MCF 10A (cell line): ENCODE measurements at regions not wholly inside any gene's neighbourhood (a gene's known extent, or its start where the extent isn't known, plus 50 kb on each side); places are given as distances from the start of the nearest gene placed in this dataset.

Experiments used
- BruUV-seq: library from RNA; stranded (reverse); fragments of 400-500 nt; replicated peaks from 2 replicates; lab custom pipeline; 2021; lab: Mats Ljungman, UMichigan
- CTCF ChIA-PET: fragments of 300-600 bp; sonication (Branson Sonifier 250); formaldehyde crosslinking; extraction: SDS; loops from one replicate; lab custom pipeline; 2021; ENCODE audit warnings: antibody characterized with exemption, inconsistent platforms; lab: Yijun Ruan, JAX
- POLR2A ChIA-PET: fragments of 300-600, 350-650 bp; sonication (Branson Sonifier 250); formaldehyde crosslinking; extraction: SDS; loops from one replicate; lab custom pipeline; 2020; ENCODE audit warnings: antibody characterized with exemption, inconsistent platforms; lab: Yijun Ruan, JAX
- DNase-seq: peaks from one replicate; pipeline ENCODE4 v3.0.0-alpha.2; 2018; ENCODE audit not compliant: unreplicated experiment
- H3K27ac Mint-ChIP-seq: one replicate; pipeline ENCODE4 v1.8.0; 2022; ENCODE audit warnings: mild to moderate bottlenecking, low read depth, mixed read lengths; ENCODE audit not compliant: unreplicated experiment
- H3K27me3 Mint-ChIP-seq: one replicate; pipeline ENCODE4 v1.8.0; 2022; ENCODE audit warnings: mixed read lengths; ENCODE audit not compliant: insufficient read depth, unreplicated experiment
- H3K36me3 Mint-ChIP-seq: one replicate; pipeline ENCODE4 v1.8.0; 2022; ENCODE audit warnings: mild to moderate bottlenecking, moderate library complexity, mixed read lengths; ENCODE audit not compliant: insufficient read depth, unreplicated experiment
- H3K4me1 Mint-ChIP-seq: one replicate; pipeline ENCODE4 v1.8.0; 2022; ENCODE audit warnings: mixed read lengths; ENCODE audit not compliant: insufficient read depth, unreplicated experiment
- H3K4me3 Mint-ChIP-seq: one replicate; pipeline ENCODE4 v1.8.0; 2022; ENCODE audit warnings: mild to moderate bottlenecking, moderate library complexity, mixed read lengths; ENCODE audit not compliant: unreplicated experiment
- H3K9me3 Mint-ChIP-seq: one replicate; pipeline ENCODE4 v1.8.0; 2022; ENCODE audit warnings: mixed read lengths; ENCODE audit not compliant: unreplicated experiment
- CTCF ChIP-seq: fragments of 200-600 bp; IDR thresholded peaks from one replicate; pipeline ENCODE4 v1.8.0; 2022; ENCODE audit warnings: antibody characterized with exemption, mild to moderate bottlenecking; ENCODE audit not compliant: unreplicated experiment
- intact Hi-C: fragments of 100-400 bp; cut with micrococcal nuclease; formaldehyde crosslinking; loops from 2 replicates; pipeline ENCODE4 v1.14.1; 2022

- ChIA-PET POLR2A (no interaction called here), CTCF (interaction anchor here (0.6 kb wide), 1 partner anchor 43 kb away, joined by 7 read pairs; no protein-coding TSS in a partner anchor)
- TF ChIP-seq CTCF = no peak
- DNase-seq = no peak
- H3K27ac Mint-ChIP-seq = no peak overlapping the region
- BruUV-seq = no TSS peak
- H3K36me3 Mint-ChIP-seq = no peaks in the 10 kb centered on the region
- H3K4me3 Mint-ChIP-seq = no peak overlapping the region
- intact Hi-C loops = no loop called here
- no peaks in the 10 kb centered on the region for H3K27me3 Mint-ChIP-seq
- no peaks in the 10 kb centered on the region for H3K4me1 Mint-ChIP-seq
- H3K9me3 Mint-ChIP-seq = peaks cover 5% of the 10 kb centered on the region
Measured at GRCh38 chrX:20954014-20954413, 420.2 kb upstream of the CNKSR2 start.

- no peaks in the 10 kb centered on the region for H3K27me3 Mint-ChIP-seq
- intact Hi-C loops = no loop called here
- H3K36me3 Mint-ChIP-seq = no peaks in the 10 kb centered on the region
- POLR2A ChIA-PET = no interaction called here
- no peak overlapping the region for H3K27ac Mint-ChIP-seq
- DNase-seq = no peak
- BruUV-seq = no TSS peak
- H3K4me1 Mint-ChIP-seq = peaks cover 6% of the 10 kb centered on the region
- no peak overlapping the region for H3K4me3 Mint-ChIP-seq
- H3K9me3 Mint-ChIP-seq = peaks cover 5% of the 10 kb centered on the region
- TF ChIP-seq CTCF = no peak
- CTCF ChIA-PET = interaction anchor here (0.7 kb wide), 1 partner anchor 509 kb away, joined by 3 read pairs; no protein-coding TSS in a partner anchor
Measured at GRCh38 chrX:20952180-20952579, 422.0 kb upstream of the CNKSR2 start.

- Mint-ChIP-seq H3K4me3 (no peak overlapping the region), H3K36me3 (no peaks in the 10 kb centered on the region), H3K9me3 (peaks cover 5% of the 10 kb centered on the region), H3K27ac (no peak overlapping the region), H3K27me3 (no peaks in the 10 kb centered on the region), H3K4me1 (peaks cover 6% of the 10 kb centered on the region)
- no TSS peak for BruUV-seq
- peak; percentile 5 for DNase-seq
- intact Hi-C loops = no loop called here
- TF ChIP-seq CTCF = no peak
- CTCF ChIA-PET = interaction anchor here (1.2 kb wide), 1 partner anchor 8 kb away, joined by 3 read pairs; no protein-coding TSS in a partner anchor
- POLR2A ChIA-PET = no interaction called here
Measured at GRCh38 chrX:20951016-20951810, 423.0 kb upstream of the CNKSR2 start.

GRCh38 chrX:20947411-20947912, 426.8 kb upstream of the CNKSR2 start:
- TF ChIP-seq CTCF = no peak
- BruUV-seq = no TSS peak
- POLR2A ChIA-PET = no interaction called here
- Mint-ChIP-seq H3K27me3 (no peaks in the 10 kb centered on the region), H3K4me1 (peaks cover 6% of the 10 kb centered on the region), H3K9me3 (no peaks in the 10 kb centered on the region), H3K27ac (no peak overlapping the region), H3K36me3 (no peaks in the 10 kb centered on the region), H3K4me3 (no peak overlapping the region)
- DNase-seq = no peak
- CTCF ChIA-PET = interaction anchor here (1.4 kb wide), 1 partner anchor 13 kb away, joined by 4 read pairs; no protein-coding TSS in a partner anchor
- intact Hi-C loops = no loop called here
